Hepatocyte (in vitro differentiated cells): ENCODE measurements at regions not wholly inside any gene's neighbourhood (a gene's known extent, or its start where the extent isn't known, plus 50 kb on each side); places are given as distances from the start of the nearest gene placed in this dataset.
A peak's percentile ranks its signal among the peaks of the same experiment; 100 is the strongest.

Experiments
- DNase-seq: peaks from one replicate; pipeline ENCODE4 v3.0.0-alpha.2; 2016; ENCODE audit warnings: low spot score
- H2AFZ ChIP-seq: fragments of 200-600 bp; sonication (generic); 2 replicates; pipeline ENCODE4 v1.6.0; 2016; ENCODE audit warnings: antibody characterized with exemption, mild to moderate bottlenecking
- H3K27ac ChIP-seq: fragments of 200-600 bp; sonication (generic); 2 replicates; pipeline ENCODE4 v1.5.1; 2016; ENCODE audit warnings: mild to moderate bottlenecking
- H3K27me3 ChIP-seq: fragments of 200-600 bp; sonication (generic); 2 replicates; pipeline ENCODE4 v1.6.1; 2016
- H3K36me3 ChIP-seq: fragments of 200-600 bp; sonication (generic); replicated peaks from 2 replicates; pipeline ENCODE4 v1.5.1; 2016; ENCODE audit warnings: low read depth; ENCODE audit not compliant: insufficient read depth
- H3K4me1 ChIP-seq: fragments of 200-600 bp; sonication (generic); 2 replicates; pipeline ENCODE4 v1.5.1; 2016; ENCODE audit warnings: mild to moderate bottlenecking, moderate library complexity; ENCODE audit not compliant: insufficient read depth
- H3K4me2 ChIP-seq: fragments of 200-600 bp; sonication (generic); 2 replicates; pipeline ENCODE4 v1.6.0; 2016
- H3K4me3 ChIP-seq: fragments of 200-600 bp; sonication (generic); 2 replicates; pipeline ENCODE4 v1.5.1; 2016; ENCODE audit warnings: mild to moderate bottlenecking
- H3K79me2 ChIP-seq: fragments of 200-600 bp; sonication (generic); 2 replicates; pipeline ENCODE4 v1.6.0; 2017; ENCODE audit warnings: mild to moderate bottlenecking
- H3K9me2 ChIP-seq: fragments of 200-600 bp; sonication (generic); replicated peaks from 2 replicates; pipeline ENCODE4 v1.6.0; 2017; ENCODE audit warnings: mild to moderate bottlenecking; ENCODE audit not compliant: insufficient read depth
- H3K9me3 ChIP-seq: fragments of 200-600 bp; sonication (generic); 2 replicates; pipeline ENCODE4 v1.5.1; 2016; ENCODE audit warnings: low read depth, mild to moderate bottlenecking
- H4K20me1 ChIP-seq: fragments of 200-600 bp; sonication (generic); 2 replicates; pipeline ENCODE4 v1.6.0; 2016; ENCODE audit warnings: mild to moderate bottlenecking; ENCODE audit not compliant: insufficient read depth, poor library complexity, severe bottlenecking
- CTCF ChIP-seq: fragments of 200-600 bp; sonication (generic); IDR thresholded peaks from 2 replicates; pipeline ENCODE4 v1.5.1; 2016; ENCODE audit warnings: antibody characterized with exemption, mild to moderate bottlenecking; ENCODE audit not compliant: poor library complexity
- EZH2 ChIP-seq: fragments of 200-600 bp; sonication (generic); IDR thresholded peaks from 2 replicates; pipeline ENCODE4 v1.6.1; 2016; ENCODE audit warnings: antibody characterized with exemption, mild to moderate bottlenecking, borderline replicate concordance
- EZH2phosphoT487 ChIP-seq: fragments of 200-600 bp; sonication (generic); IDR thresholded peaks from one replicate; pipeline ENCODE4 v1.6.1; 2018; ENCODE audit warnings: antibody characterized with exemption, mild to moderate bottlenecking, low read depth, moderate library complexity; ENCODE audit not compliant: unreplicated experiment, severe bottlenecking
- WGBS: methylation state at CpG from one replicate; pipeline ENCODE4 v1.1.6; 2016; ENCODE audit warnings: low lambda C conversion rate; ENCODE audit errors: missing lambda C conversion rate; 5-methylcytosine and 5-hydroxymethylcytosine counted together

- peak overlapping the region; percentile 66 for H3K27ac ChIP-seq
- H2AFZ ChIP-seq = no peak overlapping the region
- H3K4me2 ChIP-seq = no peak overlapping the region
These were observed 139.2 kb upstream of the NAMPT start for GRCh38 chr7:106423821-106424475.

GRCh38 chr7:106423111-106423510 is 138.3 kb upstream of the NAMPT start:
- WGBS = 90% methylated on average over 5 of the region's 5 CpGs
- H3K4me1 ChIP-seq = peaks cover 16% of the 10 kb centered on the region
- no peak overlapping the region for H2AFZ ChIP-seq
- H3K9me2 ChIP-seq = no peaks in the 10 kb centered on the region
- H3K27ac ChIP-seq = no peak overlapping the region
- H3K9me3 ChIP-seq = no peaks in the 10 kb centered on the region
- H3K36me3 ChIP-seq = no peaks in the 10 kb centered on the region
- DNase-seq = no peak
- H3K4me3 ChIP-seq = no peak overlapping the region
- no peaks in the 10 kb centered on the region for H4K20me1 ChIP-seq
- no peak overlapping the region for H3K4me2 ChIP-seq
- no peaks in the 10 kb centered on the region for H3K79me2 ChIP-seq
- no peaks in the 10 kb centered on the region for H3K27me3 ChIP-seq
- TF ChIP-seq EZH2phosphoT487 = no peak
- TF ChIP-seq EZH2 = no peak
- TF ChIP-seq CTCF = no peak

More at GRCh38 chr7:106423821-106424475, 139.2 kb upstream of the NAMPT start:
- Histone ChIP-seq H3K9me2 (no peaks in the 10 kb centered on the region), H3K9me3 (no peaks in the 10 kb centered on the region), H4K20me1 (no peaks in the 10 kb centered on the region), H3K4me1 (peaks cover 16% of the 10 kb centered on the region), H3K36me3 (no peaks in the 10 kb centered on the region), H3K79me2 (no peaks in the 10 kb centered on the region), H3K27me3 (no peaks in the 10 kb centered on the region), H3K4me3 (no peak overlapping the region)
- TF ChIP-seq EZH2phosphoT487 = no peak
- TF ChIP-seq EZH2 = no peak
- TF ChIP-seq CTCF = no peak
- WGBS = 87% methylated on average over 5 of the region's 5 CpGs
- no peak for DNase-seq

GRCh38 chr7:106421181-106421762 is 136.5 kb upstream of the NAMPT start:
- Histone ChIP-seq H3K9me3 (no peaks in the 10 kb centered on the region), H3K4me2 (no peak overlapping the region), H3K36me3 (no peaks in the 10 kb centered on the region), H3K9me2 (no peaks in the 10 kb centered on the region), H4K20me1 (no peaks in the 10 kb centered on the region), H3K27me3 (no peaks in the 10 kb centered on the region), H3K27ac (peak overlapping the region; percentile 79), H3K4me3 (no peak overlapping the region), H2AFZ (no peak overlapping the region), H3K4me1 (peaks cover 16% of the 10 kb centered on the region), H3K79me2 (no peaks in the 10 kb centered on the region)
- TF ChIP-seq EZH2 = no peak
- TF ChIP-seq EZH2phosphoT487 = no peak
- TF ChIP-seq CTCF = no peak
- DNase-seq = peak; percentile 72
- WGBS = 74% methylated on average over 6 of the region's 6 CpGs
